HCT116 (cell line): ENCODE measurements at regions not wholly inside any gene's neighbourhood (a gene's known extent, or its start where the extent isn't known, plus 50 kb on each side); places are given as distances from the start of the nearest gene placed in this dataset.

Experiments used
- ATAC-seq: fragments of 200-7000 bp; cut with Tn5 transposase; 2 replicates; pipeline ENCODE4 v1.9.1; 2020; ENCODE audit warnings: mild to moderate bottlenecking, moderate library complexity
- BruUV-seq: library from RNA; stranded (reverse); fragments of 400-500 nt; replicated peaks from 2 replicates; lab custom pipeline; 2021; lab: Mats Ljungman, UMichigan
- CTCF ChIA-PET: fragments of 300-600 bp; sonication (Branson Sonifier 250); formaldehyde crosslinking; loops from one replicate; lab custom pipeline; 2021; ENCODE audit warnings: antibody characterized with exemption; lab: Charles Lee
- POLR2A ChIA-PET: fragments of 300-600, 350-600 bp; sonication (Branson Sonifier 250); formaldehyde crosslinking; loops from one replicate; lab custom pipeline; 2021; ENCODE audit warnings: antibody characterized with exemption; lab: Charles Lee
- RAD21 ChIA-PET, 2 experiments: fragments of 300-600 bp; sonication (Branson Sonifier 250); formaldehyde crosslinking; loops; one replicate each; lab custom pipeline; 2023; ENCODE audit warnings: low total read pairs in 2 of 2; ENCODE audit not compliant: uncharacterized antibody in 2 of 2, unreplicated experiment in 2 of 2, low non-redundant PET in 1 of 2; lab: Charles Lee
- DNase-seq: peaks from one replicate; pipeline ENCODE4 v3.0.0-alpha.2; 2010; ENCODE audit warnings: low read depth, low spot score
- H2AFZ ChIP-seq: fragments of 200-600 bp; shearing (Covaris generic), sonication (generic); 2 replicates; pipeline ENCODE4 v1.6.1; 2017; ENCODE audit warnings: low read depth, mixed run types, mixed read lengths, antibody characterized with exemption, low read length; ENCODE audit not compliant: poor library complexity, severe bottlenecking
- H3K27ac ChIP-seq: 2 replicates; pipeline ENCODE4 v1.5.1; 2012; ENCODE audit warnings: low read depth, low read length
- H3K27me3 ChIP-seq: fragments of 200-600 bp; sonication (generic); 2 replicates; pipeline ENCODE4 v1.6.1; 2016; ENCODE audit warnings: mixed run types, low read length, mixed read lengths; ENCODE audit not compliant: insufficient read depth
- H3K36me3 ChIP-seq, 2 experiments: fragments of 200-500 bp in 1 of 2; fragments of 200-600 bp in 1 of 2; sonication (Bioruptor generic) in 1 of 2; sonication (generic) in 1 of 2; 2 replicates each; pipeline versions ENCODE4 v1.5.1 to v1.6.1; 2014 to 2016; ENCODE audit warnings: low read length in 2 of 2, inconsistent platforms in 1 of 2, mixed read lengths in 1 of 2, mixed run types in 1 of 2; ENCODE audit not compliant: insufficient read depth in 2 of 2, control insufficient read depth in 1 of 2
- H3K4me1 ChIP-seq, 2 experiments: fragments of 200-600 bp in 1 of 2; sonication (generic) in 1 of 2; 2 replicates each; pipeline versions ENCODE4 v1.5.1 to v1.6.1; 2012 to 2017; ENCODE audit warnings: low read length in 2 of 2, inconsistent platforms in 1 of 2, mild to moderate bottlenecking in 1 of 2, mixed read lengths in 1 of 2, mixed run types in 1 of 2, moderate library complexity in 1 of 2; ENCODE audit not compliant: insufficient read depth in 2 of 2, control insufficient read depth in 1 of 2
- H3K4me2 ChIP-seq: fragments of 200-600 bp; sonication (generic); 2 replicates; pipeline ENCODE4 v1.6.1; 2017; ENCODE audit warnings: mixed run types, low read length, mixed read lengths
- H3K4me3 ChIP-seq, 2 experiments: fragments of 200-600 bp in 1 of 2; sonication (generic) in 1 of 2; replicated peaks in 1 of 2; 2 replicates each; pipeline ENCODE4 v1.5.1; 2011 to 2016; ENCODE audit warnings: low read length in 2 of 2, control low read depth in 1 of 2, low read depth in 1 of 2, mild to moderate bottlenecking in 1 of 2, mixed read lengths in 1 of 2, mixed run types in 1 of 2
- H3K79me2 ChIP-seq: fragments of 200-600 bp; sonication (generic); 2 replicates; pipeline ENCODE4 v1.6.1; 2017; ENCODE audit warnings: mild to moderate bottlenecking, mixed run types, low read length, moderate library complexity, mixed read lengths; ENCODE audit not compliant: insufficient read depth
- H3K9ac ChIP-seq: fragments of 200-600 bp; sonication (generic); 2 replicates; pipeline ENCODE4 v1.6.1; 2016; ENCODE audit warnings: low read length, mixed read lengths
- H3K9me2 ChIP-seq: fragments of 200-600 bp; sonication (generic), shearing (Covaris generic); 2 replicates; pipeline ENCODE4 v1.6.1; 2017; ENCODE audit warnings: mixed run types, mild to moderate bottlenecking, moderate library complexity; ENCODE audit not compliant: insufficient read depth
- H3K9me3 ChIP-seq, 2 experiments: fragments of 200-500 bp in 1 of 2; fragments of 200-600 bp in 1 of 2; sonication (Bioruptor generic) in 1 of 2; sonication (generic) in 1 of 2; 2 replicates each; pipeline ENCODE4 v1.6.1; 2014 to 2017; ENCODE audit warnings: low read length in 2 of 2, mixed read lengths in 2 of 2, inconsistent platforms in 1 of 2, low read depth in 1 of 2, mild to moderate bottlenecking in 1 of 2, mixed run types in 1 of 2, moderate library complexity in 1 of 2; ENCODE audit not compliant: control insufficient read depth in 1 of 2, insufficient read depth in 1 of 2
- H4K20me1 ChIP-seq: fragments of 200-600 bp; sonication (generic), shearing (Covaris generic); 2 replicates; pipeline ENCODE4 v1.6.1; 2017; ENCODE audit warnings: mixed run types, mild to moderate bottlenecking, moderate library complexity; ENCODE audit not compliant: insufficient read depth
- ATF3 ChIP-seq: IDR thresholded peaks from 2 replicates; pipeline ENCODE4 v1.6.1; 2012
- CBX3 ChIP-seq: IDR thresholded peaks from 2 replicates; pipeline ENCODE4 v1.6.1; 2012; ENCODE audit warnings: low read depth
- EGR1 ChIP-seq: IDR thresholded peaks from 2 replicates; pipeline ENCODE4 v1.6.1; 2012; ENCODE audit warnings: low read depth
- EZH2 ChIP-seq: fragments of 200-600 bp; sonication (generic); IDR thresholded peaks from 2 replicates; pipeline ENCODE4 v1.6.1; 2017; ENCODE audit warnings: antibody characterized with exemption, mixed run types
- EZH2phosphoT487 ChIP-seq: fragments of 200-600 bp; IDR thresholded peaks from 2 replicates; pipeline ENCODE4 v1.6.1; 2018; ENCODE audit warnings: antibody characterized with exemption, borderline replicate concordance
- JUND ChIP-seq: IDR thresholded peaks from 2 replicates; pipeline ENCODE4 v1.6.1; 2012
- MAX ChIP-seq: IDR thresholded peaks from 2 replicates; pipeline ENCODE4 v1.6.1; 2012
- POLR2A ChIP-seq: IDR thresholded peaks from 2 replicates; pipeline ENCODE4 v1.7.0; 2011; ENCODE audit warnings: borderline replicate concordance; ENCODE audit not compliant: insufficient read depth, insufficient read length; ENCODE audit errors: extremely low read depth
- POLR2AphosphoS5 ChIP-seq: IDR thresholded peaks from 2 replicates; pipeline ENCODE4 v1.6.1; 2011; ENCODE audit warnings: mild to moderate bottlenecking, low read depth, low read length, moderate library complexity
- RAD21 ChIP-seq: IDR thresholded peaks from 2 replicates; pipeline ENCODE4 v1.6.1; 2012; ENCODE audit warnings: low read depth, mild to moderate bottlenecking
- REST ChIP-seq: IDR thresholded peaks from 2 replicates; pipeline ENCODE4 v1.6.1; 2012; ENCODE audit warnings: low read depth
- SIN3A ChIP-seq: IDR thresholded peaks from 2 replicates; pipeline ENCODE4 v1.6.1; 2012; ENCODE audit warnings: low read depth
- SP1 ChIP-seq: IDR thresholded peaks from 2 replicates; pipeline ENCODE4 v1.6.1; 2012; ENCODE audit warnings: low read depth
- YY1 ChIP-seq: IDR thresholded peaks from 2 replicates; pipeline ENCODE4 v1.6.1; 2011; ENCODE audit warnings: low read length, low read depth, moderate library complexity, mild to moderate bottlenecking; ENCODE audit not compliant: insufficient replicate concordance; ENCODE audit errors: extremely low read depth
- ZFX ChIP-seq: fragments of 450-650 bp; IDR thresholded peaks from 2 replicates; pipeline ENCODE4 v1.6.1; 2017
- ZNF274 ChIP-seq: fragments of 200-500 bp; sonication (Bioruptor generic); IDR thresholded peaks from 2 replicates; pipeline ENCODE4 v1.6.1; 2014; ENCODE audit warnings: mild to moderate bottlenecking, low read depth, low read length, inconsistent platforms
- intact Hi-C: fragments of 100-400 bp; cut with micrococcal nuclease; formaldehyde crosslinking; loops from 2 replicates; pipeline ENCODE4 v1.10.0; 2022
- TF ChIP-seq, protein P1 (sequence below): IDR thresholded peaks from 2 replicates; pipeline ENCODE4 v1.6.1; 2011; ENCODE audit warnings: mild to moderate bottlenecking, low read length, moderate library complexity; ENCODE audit not compliant: insufficient replicate concordance; ENCODE audit errors: extremely low read depth
- TF ChIP-seq, protein P2 (sequence below), 3 experiments: fragments of 200-600 bp in 1 of 3; sonication (generic) in 1 of 3; IDR thresholded peaks in 2 of 3; conservative IDR thresholded peaks in 1 of 3; 2 replicates each; pipeline ENCODE4 v1.5.1; 2012 to 2017; ENCODE audit warnings: low read depth in 2 of 3, low read length in 2 of 3, antibody characterized with exemption in 1 of 3, borderline replicate concordance in 1 of 3, control low read depth in 1 of 3, mild to moderate bottlenecking in 1 of 3, mixed read lengths in 1 of 3, mixed run types in 1 of 3, moderate library complexity in 1 of 3; ENCODE audit not compliant: insufficient read depth in 1 of 3

- DNase-seq (no peak), ATAC-seq (no peak)
- intact Hi-C loops, result no loop called here
- no peaks in the 10 kb centered on the region for H4K20me1 ChIP-seq
- H3K4me2 ChIP-seq, result peak overlapping the region; percentile 94
- H2AFZ ChIP-seq, result peak overlapping the region; percentile 77
- H3K36me3 ChIP-seq, result no peaks in the 10 kb centered on the region
- no peaks in the 10 kb centered on the region for H3K9me3 ChIP-seq
- peaks cover 19 to 30% of the 10 kb centered on the region in 2 experiments for H3K4me1 ChIP-seq
- no peaks in the 10 kb centered on the region for H3K27me3 ChIP-seq
- BruUV-seq, result no TSS peak
- ChIA-PET RAD21 (interaction anchor here (0.6 to 0.7 kb wide), 2 partner anchors 68 to 72 kb away, joined by 3 to 4 read pairs; no protein-coding TSS in a partner anchor), POLR2A (interaction anchor here (0.6 to 1.7 kb wide), 3 partner anchors 9 to 70 kb away, joined by 3 to 5 read pairs (median 3); no protein-coding TSS in a partner anchor), CTCF (interaction anchor here (1.2 to 2.6 kb wide), 4 partner anchors 15 to 142 kb away, joined by 4 to 7 read pairs (median 6); partner anchors contain the start of gene CUX1)
- TF ChIP-seq POLR2AphosphoS5, result no peak
- TF ChIP-seq JUND, result no peak
- TF ChIP-seq EZH2phosphoT487, result no peak
- no peak for TF ChIP-seq EZH2
- no peak for TF ChIP-seq ZFX
- TF ChIP-seq, protein P1, sequence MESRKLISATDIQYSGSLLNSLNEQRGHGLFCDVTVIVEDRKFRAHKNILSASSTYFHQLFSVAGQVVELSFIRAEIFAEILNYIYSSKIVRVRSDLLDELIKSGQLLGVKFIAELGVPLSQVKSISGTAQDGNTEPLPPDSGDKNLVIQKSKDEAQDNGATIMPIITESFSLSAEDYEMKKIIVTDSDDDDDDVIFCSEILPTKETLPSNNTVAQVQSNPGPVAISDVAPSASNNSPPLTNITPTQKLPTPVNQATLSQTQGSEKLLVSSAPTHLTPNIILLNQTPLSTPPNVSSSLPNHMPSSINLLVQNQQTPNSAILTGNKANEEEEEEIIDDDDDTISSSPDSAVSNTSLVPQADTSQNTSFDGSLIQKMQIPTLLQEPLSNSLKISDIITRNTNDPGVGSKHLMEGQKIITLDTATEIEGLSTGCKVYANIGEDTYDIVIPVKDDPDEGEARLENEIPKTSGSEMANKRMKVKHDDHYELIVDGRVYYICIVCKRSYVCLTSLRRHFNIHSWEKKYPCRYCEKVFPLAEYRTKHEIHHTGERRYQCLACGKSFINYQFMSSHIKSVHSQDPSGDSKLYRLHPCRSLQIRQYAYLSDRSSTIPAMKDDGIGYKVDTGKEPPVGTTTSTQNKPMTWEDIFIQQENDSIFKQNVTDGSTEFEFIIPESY, result no peak
- no peak for TF ChIP-seq ZNF274
- no peak for TF ChIP-seq SIN3A
- TF ChIP-seq POLR2A, result no peak
- no peak for TF ChIP-seq RAD21
- TF ChIP-seq YY1, result no peak
- no peak for TF ChIP-seq MAX
- no peak for TF ChIP-seq CBX3
- TF ChIP-seq EGR1, result no peak
- TF ChIP-seq ATF3, result no peak
- no peak for TF ChIP-seq REST
- no peak for TF ChIP-seq SP1
- TF ChIP-seq, protein P2, sequence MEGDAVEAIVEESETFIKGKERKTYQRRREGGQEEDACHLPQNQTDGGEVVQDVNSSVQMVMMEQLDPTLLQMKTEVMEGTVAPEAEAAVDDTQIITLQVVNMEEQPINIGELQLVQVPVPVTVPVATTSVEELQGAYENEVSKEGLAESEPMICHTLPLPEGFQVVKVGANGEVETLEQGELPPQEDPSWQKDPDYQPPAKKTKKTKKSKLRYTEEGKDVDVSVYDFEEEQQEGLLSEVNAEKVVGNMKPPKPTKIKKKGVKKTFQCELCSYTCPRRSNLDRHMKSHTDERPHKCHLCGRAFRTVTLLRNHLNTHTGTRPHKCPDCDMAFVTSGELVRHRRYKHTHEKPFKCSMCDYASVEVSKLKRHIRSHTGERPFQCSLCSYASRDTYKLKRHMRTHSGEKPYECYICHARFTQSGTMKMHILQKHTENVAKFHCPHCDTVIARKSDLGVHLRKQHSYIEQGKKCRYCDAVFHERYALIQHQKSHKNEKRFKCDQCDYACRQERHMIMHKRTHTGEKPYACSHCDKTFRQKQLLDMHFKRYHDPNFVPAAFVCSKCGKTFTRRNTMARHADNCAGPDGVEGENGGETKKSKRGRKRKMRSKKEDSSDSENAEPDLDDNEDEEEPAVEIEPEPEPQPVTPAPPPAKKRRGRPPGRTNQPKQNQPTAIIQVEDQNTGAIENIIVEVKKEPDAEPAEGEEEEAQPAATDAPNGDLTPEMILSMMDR (IDR thresholded peaks at IDR 0.05 in 2 of 3, conservative IDR thresholded peaks at IDR 0.05 in 1 of 3; ENCODE audit: borderline replicate concordance in 1 of 3, insufficient read depth in 1 of 3, low read depth in 2 of 3, low read length in 2 of 3), result no peak
- peak overlapping the region; percentile 61 for H3K9ac ChIP-seq
- peak overlapping the region; percentile 57; the same call in 1 of the 2 replicates for H3K27ac ChIP-seq
- no peaks in the 10 kb centered on the region for H3K9me2 ChIP-seq
- no peaks in the 10 kb centered on the region for H3K79me2 ChIP-seq
- H3K4me3 ChIP-seq, result no peak overlapping the region
Measured at GRCh38 chr7:101744588-101744987, 72.8 kb upstream of the CUX1 start.
